Muscle layer of duodenum (tissue), 2 donors: ENCODE measurements at regions not wholly inside any gene's neighbourhood (a gene's known extent, or its start where the extent isn't known, plus 50 kb on each side); places are given as distances from the start of the nearest gene placed in this dataset.

ENCODE experiments used
- H3K27ac ChIP-seq: one replicate; pipeline ENCODE4 v1.7.0; 2013; ENCODE audit warnings: mild to moderate bottlenecking, low read length
- H3K27me3 ChIP-seq: one replicate; pipeline ENCODE4 v1.7.0; 2013; ENCODE audit warnings: low read depth, mild to moderate bottlenecking, control low read depth, low read length
- H3K36me3 ChIP-seq, 2 donors: one replicate each; pipeline ENCODE4 v1.7.0; 2013; ENCODE audit warnings: low read length in 2 of 2, control low read depth in 1 of 2, mild to moderate bottlenecking in 1 of 2; ENCODE audit not compliant: insufficient read depth in 2 of 2, control insufficient read depth in 1 of 2
- H3K4me1 ChIP-seq, 2 donors: one replicate each; pipeline ENCODE4 v1.7.0; 2013; ENCODE audit warnings: low read length in 2 of 2, mild to moderate bottlenecking in 2 of 2, control low read depth in 1 of 2, moderate library complexity in 1 of 2; ENCODE audit not compliant: insufficient read depth in 2 of 2, control insufficient read depth in 1 of 2
- H3K4me3 ChIP-seq, 2 donors: one replicate each; pipeline ENCODE4 v1.7.0; 2013; ENCODE audit warnings: low read length in 2 of 2, low read depth in 1 of 2, mild to moderate bottlenecking in 1 of 2
- H3K9me3 ChIP-seq, 2 donors: one replicate each; pipeline ENCODE4 v1.7.0; 2013; ENCODE audit warnings: low read length in 2 of 2, control low read depth in 1 of 2, mild to moderate bottlenecking in 1 of 2; ENCODE audit not compliant: control insufficient read depth in 1 of 2
- donor health status: healthy.

DNA sequence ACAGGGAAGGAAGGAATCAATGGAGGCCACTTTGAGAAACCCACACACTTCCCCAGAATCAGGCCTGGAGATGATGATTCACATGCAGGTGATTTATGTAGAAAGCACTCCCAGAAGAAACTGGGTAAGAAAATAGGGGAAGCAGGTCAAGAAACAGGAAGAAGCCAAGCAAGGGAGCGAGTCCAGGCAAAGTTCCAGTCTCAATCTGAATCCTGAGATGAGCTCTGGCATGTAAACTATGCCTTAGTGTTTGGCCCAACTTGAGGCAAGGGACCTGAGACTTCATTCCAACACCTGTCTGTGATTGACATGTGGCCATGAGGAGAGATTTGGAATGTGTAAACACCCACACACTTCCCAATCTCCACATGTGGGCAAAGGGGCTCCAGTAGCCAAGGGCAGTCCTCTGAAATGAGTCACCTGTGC, 61.6 kb upstream of the CTNNB1 start:
- no peak overlapping the region for H3K27ac ChIP-seq
- H3K9me3 ChIP-seq = peaks cover 0 to 2% of the 10 kb centered on the region in 2 donors
- no peak overlapping the region for H3K4me3 ChIP-seq
- no peaks in the 10 kb centered on the region for H3K36me3 ChIP-seq
- no peaks in the 10 kb centered on the region for H3K4me1 ChIP-seq
- no peaks in the 10 kb centered on the region for H3K27me3 ChIP-seq

DNA sequence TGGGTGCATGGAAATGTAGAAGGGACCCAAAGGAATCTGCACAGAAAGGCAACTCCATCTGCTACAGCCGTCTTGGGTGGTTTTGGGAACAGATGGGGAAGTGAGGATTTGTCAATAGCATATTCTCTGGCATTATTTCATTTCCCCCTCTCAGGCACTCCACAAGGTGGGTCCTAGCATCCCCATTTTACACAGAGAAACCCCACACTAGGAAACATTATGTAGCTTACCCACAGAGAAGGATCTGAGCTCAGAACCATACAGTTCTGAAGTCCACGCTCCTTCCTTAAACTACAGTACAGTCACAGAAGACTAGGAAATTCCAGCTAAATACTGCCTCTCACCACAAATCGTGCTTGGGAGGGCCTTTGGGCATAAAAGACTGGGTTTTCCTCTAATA, 61.2 kb upstream of the CTNNB1 start:
- Histone ChIP-seq H3K27me3 (no peaks in the 10 kb centered on the region), H3K4me1 (no peaks in the 10 kb centered on the region), H3K9me3 (peaks cover 0 to 2% of the 10 kb centered on the region in 2 donors), H3K36me3 (no peaks in the 10 kb centered on the region), H3K4me3 (no peak overlapping the region), H3K27ac (no peak overlapping the region)

DNA sequence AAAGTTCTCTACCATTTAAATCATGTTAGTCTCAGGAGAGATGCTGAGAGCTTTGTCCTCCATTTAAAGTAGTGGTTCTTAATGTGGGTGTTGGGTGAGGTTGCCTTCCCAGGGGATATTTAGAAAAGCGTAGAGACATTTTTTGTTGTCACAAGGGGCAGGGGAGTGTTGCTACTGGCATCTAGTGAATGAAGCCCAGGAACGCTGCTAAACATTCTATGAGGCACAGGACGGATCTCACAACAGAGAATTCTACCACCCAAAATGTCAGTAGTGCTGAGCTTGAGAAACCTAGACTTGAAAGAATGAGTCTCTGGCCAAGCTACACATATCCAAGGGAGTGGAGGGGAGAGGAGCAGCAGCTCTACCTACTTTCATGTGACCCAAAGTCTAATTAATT, 60.7 kb upstream of the CTNNB1 start:
- H3K4me1 ChIP-seq = no peaks in the 10 kb centered on the region
- H3K4me3 ChIP-seq = no peak overlapping the region
- H3K9me3 ChIP-seq = peaks cover 0 to 2% of the 10 kb centered on the region in 2 donors
- H3K27me3 ChIP-seq = no peaks in the 10 kb centered on the region
- H3K36me3 ChIP-seq = no peaks in the 10 kb centered on the region
- no peak overlapping the region for H3K27ac ChIP-seq

- H3K4me3 ChIP-seq = no peak overlapping the region
- H3K27me3 ChIP-seq = no peaks in the 10 kb centered on the region
- peaks cover 0 to 2% of the 10 kb centered on the region in 2 donors for H3K9me3 ChIP-seq
- no peaks in the 10 kb centered on the region for H3K4me1 ChIP-seq
- no peaks in the 10 kb centered on the region for H3K36me3 ChIP-seq
- H3K27ac ChIP-seq = no peak overlapping the region
These were observed 59.1 kb upstream of the CTNNB1 start for GRCh38 chr3:41140242-41140641.

DNA sequence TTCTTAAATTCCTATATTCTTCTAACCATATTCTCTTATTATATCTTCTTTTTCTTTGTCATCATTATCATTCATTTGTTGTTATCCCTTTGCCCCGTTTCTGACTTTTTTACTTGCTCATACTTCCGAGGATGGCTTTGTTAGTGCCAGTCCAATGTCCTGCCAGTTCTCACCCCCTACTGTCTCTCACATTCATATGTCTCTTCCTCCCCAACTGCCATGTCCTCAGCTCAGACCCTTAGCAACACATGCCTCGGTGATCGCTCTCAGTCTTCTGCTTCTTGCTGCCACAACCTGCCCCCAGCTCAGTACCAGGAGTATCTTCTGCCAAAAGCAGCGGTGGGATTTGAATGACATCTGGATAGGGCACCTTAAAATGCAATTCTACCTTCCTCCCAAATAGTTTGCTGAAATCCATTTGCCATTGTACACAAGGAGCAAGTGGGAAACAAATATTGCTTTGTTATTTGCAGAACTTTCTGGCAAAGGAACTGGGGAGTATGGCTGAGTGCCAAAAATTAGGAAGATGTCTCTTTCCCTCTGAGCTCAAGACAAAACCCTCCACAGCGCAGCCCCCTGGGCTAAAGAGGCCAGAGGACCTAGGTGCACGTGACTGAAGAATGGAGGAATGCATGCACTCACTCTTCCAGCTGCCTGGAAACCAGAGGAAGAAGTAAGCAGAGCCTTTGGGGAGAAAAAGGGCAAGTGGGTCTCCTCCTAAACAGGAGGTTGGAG, 57.7 kb upstream of the CTNNB1 start:
- Histone ChIP-seq H3K4me1 (no peaks in the 10 kb centered on the region), H3K36me3 (no peaks in the 10 kb centered on the region), H3K27ac (no peak overlapping the region), H3K4me3 (no peak overlapping the region), H3K9me3 (peaks cover 0 to under 1% of the 10 kb centered on the region in 2 donors), H3K27me3 (no peaks in the 10 kb centered on the region)

GRCh38 chr3:41143421-41144031, 55.8 kb upstream of the CTNNB1 start:
- no peak overlapping the region for H3K4me3 ChIP-seq
- no peak overlapping the region for H3K27ac ChIP-seq
- no peaks in the 10 kb centered on the region for H3K4me1 ChIP-seq
- H3K9me3 ChIP-seq = no peaks in the 10 kb centered on the region
- H3K27me3 ChIP-seq = no peaks in the 10 kb centered on the region
- H3K36me3 ChIP-seq = no peaks in the 10 kb centered on the region

- Histone ChIP-seq H3K9me3 (no peaks in the 10 kb centered on the region), H3K36me3 (no peaks in the 10 kb centered on the region), H3K4me1 (no peaks in the 10 kb centered on the region), H3K27ac (no peak overlapping the region), H3K4me3 (no peak overlapping the region), H3K27me3 (no peaks in the 10 kb centered on the region)
These were observed 54.7 kb upstream of the CTNNB1 start for GRCh38 chr3:41144631-41145030.

- no peaks in the 10 kb centered on the region for H3K4me1 ChIP-seq
- H3K27me3 ChIP-seq = no peaks in the 10 kb centered on the region
These were observed 50.8 kb upstream of the CTNNB1 start for GRCh38 chr3:41148478-41148877.

DNA sequence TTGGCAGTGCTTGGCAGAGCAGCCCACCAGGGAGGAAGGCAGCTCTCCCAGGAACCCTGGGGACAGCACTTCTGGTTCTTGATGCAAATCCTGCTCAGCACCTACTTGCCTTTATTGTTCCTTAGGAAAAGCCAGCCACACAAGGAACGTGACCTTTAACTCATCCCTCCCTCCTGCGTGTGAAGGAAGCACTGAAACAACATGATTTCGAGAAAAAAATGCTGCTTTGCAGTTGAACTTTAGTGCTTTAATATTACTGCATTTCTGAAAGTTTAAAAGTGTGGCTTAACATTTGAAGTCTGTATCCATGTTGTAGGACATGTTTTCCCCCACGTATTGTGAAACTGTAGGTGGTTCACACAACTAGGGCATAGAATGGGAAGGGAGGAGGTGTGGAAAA, 50.4 kb upstream of the CTNNB1 start:
- Histone ChIP-seq H3K27me3 (no peaks in the 10 kb centered on the region), H3K4me1 (no peaks in the 10 kb centered on the region), H3K4me3 (no peak overlapping the region), H3K9me3 (no peaks in the 10 kb centered on the region), H3K36me3 (no peaks in the 10 kb centered on the region), H3K27ac (no peak overlapping the region)

More at GRCh38 chr3:41148478-41148877, 50.8 kb upstream of the CTNNB1 start:
- H3K9me3 ChIP-seq = no peaks in the 10 kb centered on the region
- no peak overlapping the region for H3K4me3 ChIP-seq
- no peak overlapping the region for H3K27ac ChIP-seq
- no peaks in the 10 kb centered on the region for H3K36me3 ChIP-seq
